GM19351 (cell line): ENCODE measurements at regions not wholly inside any gene's neighbourhood (a gene's known extent, or its start where the extent isn't known, plus 50 kb on each side); places are given as distances from the start of the nearest gene placed in this dataset.
"Not testable (repeated sequence)": the region's sequence is repeated elsewhere in the genome, so short reads cannot be mapped to it uniquely, and the experiment has no call there.

ENCODE experiments used
- ATAC-seq: cut with Tn5 transposase; IDR thresholded peaks from one replicate; pipeline ENCODE4 v1.9.1; 2021; ENCODE audit warnings: mild to moderate bottlenecking, moderate library complexity; ENCODE audit not compliant: unreplicated experiment

DNA sequence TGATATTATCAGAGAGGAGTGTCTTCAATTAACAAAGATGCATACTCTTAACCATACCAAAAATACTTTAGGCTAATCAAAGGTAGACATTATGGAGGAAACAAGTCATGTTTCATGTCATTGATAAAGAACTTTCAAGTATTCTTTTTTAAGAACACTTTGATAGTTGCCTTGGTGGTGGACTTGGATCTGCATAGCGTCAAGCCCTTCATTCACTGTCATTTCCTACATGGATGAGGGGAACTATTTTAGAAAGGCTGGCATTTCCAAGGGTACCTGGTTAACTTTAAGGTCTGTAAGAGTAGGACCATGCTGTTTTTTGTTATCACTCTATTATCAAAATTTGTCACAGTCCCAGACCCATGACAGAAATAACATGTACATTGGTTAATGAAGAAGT lies 622.5 kb downstream of the PKHD1 start:
- no peak for ATAC-seq

DNA sequence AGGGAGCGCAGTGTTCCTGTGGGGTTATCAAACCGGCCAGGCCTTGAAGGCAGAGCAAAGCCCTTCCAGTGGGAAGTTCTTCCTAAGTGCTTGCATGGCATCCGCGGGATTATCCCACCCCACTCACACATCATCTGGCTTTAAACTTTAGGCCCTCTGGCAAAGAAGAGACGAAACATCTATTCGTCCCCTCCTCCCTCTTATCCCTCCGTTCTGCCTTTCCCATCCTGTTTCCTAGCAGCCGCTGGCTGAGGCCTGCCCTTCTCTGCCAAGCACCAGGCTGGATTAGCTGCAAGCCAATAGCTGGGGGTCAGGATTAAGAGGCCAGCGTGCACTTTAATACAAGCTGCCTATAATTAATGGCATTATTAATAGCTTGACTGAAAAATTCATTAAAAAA lies 621.0 kb downstream of the PKHD1 start:
- ATAC-seq: no peak

GRCh38 chr6:51467231-51467952 lies 620.0 kb downstream of the PKHD1 start:
- no peak for ATAC-seq

GRCh38 chr6:51468704-51469103 lies 618.7 kb downstream of the PKHD1 start:
- ATAC-seq: no peak

GRCh38 chr6:51472745-51473487 lies 614.5 kb downstream of the PKHD1 start:
- peak; percentile 49 for ATAC-seq

- no peak for ATAC-seq
These were observed 613.1 kb downstream of the PKHD1 start for GRCh38 chr6:51474022-51474975.

- no peak for ATAC-seq
These were observed 609.6 kb downstream of the PKHD1 start for GRCh38 chr6:51477711-51478311.

GRCh38 chr6:51479296-51479695 lies 608.1 kb downstream of the PKHD1 start:
- ATAC-seq: no peak

- no peak for ATAC-seq
These were observed 607.4 kb downstream of the PKHD1 start for GRCh38 chr6:51480040-51480439.

DNA sequence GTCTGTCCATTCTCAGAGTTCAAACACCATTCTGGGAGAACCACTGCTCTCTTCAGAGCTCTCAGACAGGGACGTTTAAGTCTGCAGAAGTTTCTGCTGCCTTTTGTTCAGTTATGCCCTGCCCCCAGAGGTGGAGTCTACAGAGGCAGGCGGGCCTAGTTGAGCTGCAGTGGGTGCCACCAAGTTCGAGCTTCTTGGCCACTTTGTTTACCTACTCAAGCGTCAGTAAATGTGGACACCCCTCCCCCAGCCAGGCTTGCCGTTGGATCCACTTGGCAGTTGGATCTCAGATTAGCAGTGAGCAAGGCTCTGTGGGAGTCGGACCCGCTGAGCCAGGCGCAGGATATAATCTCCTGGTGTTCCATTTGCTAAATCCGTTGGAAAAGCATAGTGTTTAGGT lies 601.5 kb downstream of the PKHD1 start:
- ATAC-seq: not testable (repeated sequence)

- no peak for ATAC-seq
These were observed 599.5 kb downstream of the PKHD1 start for GRCh38 chr6:51487937-51488336.

GRCh38 chr6:51489133-51489532 lies 598.3 kb downstream of the PKHD1 start:
- ATAC-seq: no peak

DNA sequence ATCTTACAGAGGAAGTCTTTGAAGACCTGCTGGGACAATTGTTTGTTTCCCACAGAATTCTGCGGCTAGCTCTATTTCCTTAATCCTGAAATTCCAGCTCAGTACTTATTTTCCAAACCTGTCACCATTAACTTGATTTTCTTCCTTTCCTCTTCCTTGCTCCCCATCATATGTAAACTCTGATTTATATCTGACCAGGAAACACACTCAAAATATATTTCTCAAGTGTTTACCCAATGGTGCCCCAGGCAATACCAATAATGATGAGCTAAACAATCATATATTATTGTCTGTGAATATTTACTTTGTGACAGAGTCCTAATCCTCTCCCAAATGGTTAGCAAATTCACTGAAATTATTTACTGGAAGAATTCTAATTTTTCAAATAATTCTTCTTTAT lies 597.3 kb downstream of the PKHD1 start:
- no peak for ATAC-seq

GRCh38 chr6:51494342-51494741 lies 593.1 kb downstream of the PKHD1 start:
- ATAC-seq: peak; percentile 42

DNA sequence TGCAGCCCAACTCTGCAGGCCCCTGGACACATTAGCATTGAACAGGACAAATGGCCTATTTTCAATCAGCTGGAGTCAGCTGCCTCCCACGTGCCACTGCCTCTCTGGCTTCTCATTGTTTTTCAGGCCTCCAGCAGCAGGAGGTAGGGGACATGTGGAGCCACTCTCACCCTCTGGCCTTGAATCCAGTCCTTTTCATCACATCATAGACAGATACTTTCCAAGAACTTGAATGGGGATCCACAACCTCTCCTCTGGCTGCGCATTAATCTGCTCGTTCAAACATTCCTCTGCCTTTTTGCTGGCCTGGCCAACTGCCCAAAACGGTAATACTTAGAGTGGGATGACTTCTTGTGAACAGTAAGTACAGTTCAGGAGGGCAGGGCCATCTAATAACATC lies 592.3 kb downstream of the PKHD1 start:
- ATAC-seq: no peak

- ATAC-seq: no peak
These were observed 591.6 kb downstream of the PKHD1 start for GRCh38 chr6:51495610-51496396.

DNA sequence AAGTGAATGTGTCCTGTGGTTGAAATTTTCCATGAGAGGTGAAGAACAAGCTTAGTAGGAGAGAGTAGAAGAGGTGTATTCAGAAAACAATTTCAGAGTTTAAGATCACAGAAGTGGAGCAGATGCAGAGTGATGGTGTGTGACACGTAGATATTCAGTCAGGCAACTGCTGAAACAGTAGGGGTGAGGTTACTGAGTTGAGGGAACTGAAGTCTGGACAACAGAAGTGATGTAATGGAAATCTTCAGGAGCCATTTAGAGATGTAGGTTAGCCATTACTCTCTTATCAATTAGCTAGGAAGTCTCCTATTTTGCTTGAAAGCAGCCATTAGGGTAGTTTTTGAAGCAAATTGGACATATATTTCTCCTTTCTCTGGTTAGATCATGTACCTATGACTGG lies 584.4 kb downstream of the PKHD1 start:
- ATAC-seq: no peak

- no peak for ATAC-seq
These were observed 582.0 kb downstream of the PKHD1 start for GRCh38 chr6:51505434-51505833.

GRCh38 chr6:51509597-51509996 lies 577.8 kb downstream of the PKHD1 start:
- ATAC-seq: no peak

DNA sequence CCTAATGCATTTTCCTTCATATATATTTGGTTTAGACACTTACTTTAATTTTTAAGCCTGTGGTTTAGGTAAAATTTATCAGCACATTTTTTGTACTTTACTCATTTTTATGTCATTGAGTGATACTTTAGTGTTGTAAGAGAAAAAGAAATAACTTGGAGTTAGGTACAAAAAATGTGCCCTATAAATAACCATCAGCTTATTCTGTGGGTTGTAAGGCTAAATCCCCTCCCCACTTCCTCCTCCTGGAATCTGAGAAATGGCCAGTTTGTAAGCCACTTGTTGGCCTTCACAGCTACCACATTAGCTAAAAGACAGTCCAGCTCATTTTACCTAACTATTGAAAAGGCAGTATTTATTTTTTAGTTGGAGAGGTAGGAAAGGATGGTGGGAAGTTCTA lies 576.3 kb downstream of the PKHD1 start:
- no peak for ATAC-seq
